ENCODE measurements at regions not wholly inside any gene's neighbourhood (a gene's known extent, or its start where the extent isn't known, plus 50 kb on each side); places are given as distances from the start of the nearest gene placed in this dataset.

DNA sequence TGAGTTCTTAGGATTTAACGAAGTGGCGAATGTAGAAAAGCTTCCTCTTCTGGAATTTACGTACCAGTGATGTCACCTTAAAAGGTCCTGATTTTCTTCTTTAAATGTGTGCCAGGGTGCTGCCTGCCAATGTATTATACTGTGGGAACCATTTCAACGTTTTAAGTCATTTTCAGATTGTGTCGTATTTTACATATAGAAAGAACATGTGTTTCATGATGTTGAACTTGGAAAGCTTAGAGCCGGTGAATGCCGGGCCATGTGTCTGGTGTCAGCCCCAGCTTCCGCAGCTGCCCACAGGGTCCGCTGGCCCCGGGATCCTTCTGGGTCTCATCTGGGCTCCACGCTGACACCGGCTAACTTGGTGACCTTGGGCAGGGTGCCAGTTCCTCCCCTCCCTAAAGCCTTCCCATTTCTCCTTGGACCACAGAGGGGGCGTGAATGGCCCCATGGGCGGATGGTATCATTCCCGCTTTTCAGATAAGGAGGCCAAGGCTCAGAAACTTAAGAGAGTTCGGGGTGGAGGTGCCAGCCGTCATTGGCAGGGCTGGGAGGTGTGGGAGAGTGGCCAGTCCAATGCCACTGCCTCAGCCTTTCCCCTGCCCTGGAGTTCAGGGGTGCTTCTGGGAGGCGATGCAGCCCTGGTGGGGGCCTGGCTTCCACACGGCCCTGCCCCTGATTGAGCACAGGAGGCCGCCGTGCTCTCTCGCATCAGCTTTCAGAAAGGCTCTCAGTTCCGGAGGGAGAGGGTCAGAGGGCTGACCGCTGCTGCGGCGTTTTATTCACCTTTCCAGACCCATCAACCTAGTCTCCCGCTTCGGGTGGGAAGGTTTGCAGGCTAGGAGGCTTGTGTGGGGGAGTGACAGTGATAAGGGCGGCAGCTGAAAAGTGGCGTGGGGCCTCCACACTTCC, 68.8 kb upstream of the CIBAR2 start:
- peaks cover 19% of the 10 kb centered on the region for H3K4me1 ChIP-seq (ENCODE audit: insufficient read depth, low read length)
- ATAC-seq (peak; percentile 52), DNase-seq (ENCODE audit: low spot score) (no peak), FAIRE-seq (no peak)
- peak overlapping the region; percentile 61 for H3K27ac ChIP-seq (ENCODE audit: extremely low read length, insufficient read depth, low read length)
- peaks cover 3% of the 10 kb centered on the region; the same call in 1 of the 2 replicates for H4K20me1 ChIP-seq (ENCODE audit: insufficient read depth, low read length)
- no peak overlapping the region for H2AFZ ChIP-seq (ENCODE audit: low read length)
- peaks cover 13% of the 10 kb centered on the region; the same call in 1 of the 2 replicates for H3K9me3 ChIP-seq (ENCODE audit: low read length)
- POLR2A ChIA-PET: interaction anchor here (1.1 to 1.6 kb wide), 4 partner anchors 9 to 41 kb away, joined by 3 to 8 read pairs (median 4); no protein-coding TSS in a partner anchor
- peak overlapping the region; percentile 63 for H3K4me2 ChIP-seq (ENCODE audit: low read depth, low read length)
- peak overlapping the region in 1 of 3 experiments; percentile 39; a peak in 1 of 6 replicates for H3K4me3 ChIP-seq (replicated peaks in 1 of 3; ENCODE audit: insufficient read depth in 1 of 3, low read depth in 2 of 3, low read length in 3 of 3)
- WGBS (ENCODE audit: low lambda C conversion rate): 74% methylated on average over 30 of the region's 30 CpGs
- 0 out of 2 replicates have a peak overlapping the region, but pooled peaks have one; percentile 14 for H3K9ac ChIP-seq (ENCODE audit: insufficient read depth, low read depth, low read length)
- no TSS peak for BruUV-seq (replicated peaks)
- H3K79me2 ChIP-seq (ENCODE audit: insufficient read depth, low read length): peaks cover 3% of the 10 kb centered on the region
- H3K36me3 ChIP-seq (replicated peaks in 1 of 2; ENCODE audit: control insufficient read depth in 1 of 2, insufficient read depth in 2 of 2, low read length in 2 of 2): peaks cover 0 to 12% of the 10 kb centered on the region in 2 experiments; a peak in 1 of 5 replicates
- CTCF ChIA-PET (ENCODE audit: low intra/inter-chr PET ratio, low total read pairs): no interaction called here
- in situ Hi-C loops (cut with HindIII; ENCODE audit: extremely low pct_ligation_motif_present, low pct_unique_long_range_greater_than_20kb) (no loop called here), intact Hi-C loops (cut with micrococcal nuclease; ENCODE audit: unreplicated experiment) (no loop called here)
- H3K27me3 ChIP-seq (ENCODE audit: control insufficient read depth in 1 of 2, insufficient read depth in 2 of 2, low read length in 2 of 2): no peaks in the 10 kb centered on the region
- TF ChIP-seq MXD4 (CRISPR knock-in tag; IDR thresholded peaks at IDR 0.05) (0 out of 2 replicates have a peak, but pooled peaks have one; percentile 19), THAP11 (CRISPR knock-in tag; IDR thresholded peaks at IDR 0.05) (no peak), ZSCAN21 (CRISPR knock-in tag; IDR thresholded peaks at IDR 0.05; ENCODE audit: borderline replicate concordance) (no peak; the same call in 1 of the 2 replicates), ZNF124 (CRISPR knock-in tag; IDR thresholded peaks at IDR 0.05) (no peak), TCF7 (IDR thresholded peaks at IDR 0.05; ENCODE audit: low read depth) (no peak), SKIL (CRISPR knock-in tag; IDR thresholded peaks at IDR 0.05; ENCODE audit: borderline replicate concordance) (no peak), KIAA2018 (CRISPR knock-in tag; IDR thresholded peaks at IDR 0.05; ENCODE audit: borderline replicate concordance) (no peak), HOXA3 (CRISPR knock-in tag; IDR thresholded peaks at IDR 0.05) (0 out of 2 replicates have a peak, but pooled peaks have one; percentile 9), ZNF510 (CRISPR knock-in tag; IDR thresholded peaks at IDR 0.05; ENCODE audit: low read depth) (0 out of 2 replicates have a peak, but pooled peaks have one; percentile 47), ZNF605 (CRISPR knock-in tag; IDR thresholded peaks at IDR 0.05) (0 out of 2 replicates have a peak, but pooled peaks have one; percentile 33), FOXK2 (IDR thresholded peaks at IDR 0.05) (no peak), HMG20B (CRISPR knock-in tag; conservative IDR thresholded peaks at IDR 0.05) (no peak), PHF21A (CRISPR knock-in tag; IDR thresholded peaks at IDR 0.05) (no peak), GZF1 (CRISPR knock-in tag; IDR thresholded peaks at IDR 0.05) (no peak)
